Globus pallidus (tissue), 1 donor: ENCODE measurements at regions not wholly inside any gene's neighbourhood (a gene's known extent, or its start where the extent isn't known, plus 50 kb on each side); places are given as distances from the start of the nearest gene placed in this dataset.
"Not testable (repeated sequence)": the region's sequence is repeated elsewhere in the genome, so short reads cannot be mapped to it uniquely, and the experiment has no call there.

Experiments used
- DNase-seq: peaks from one replicate; pipeline ENCODE4 v3.0.0-alpha.2; 2015; ENCODE audit warnings: low spot score

- DNase-seq, result peak; percentile 4
Observed at GRCh38 chr4:9604031-9604892, 160.0 kb downstream of the DEFB131A start.

GRCh38 chr4:9604893-9605190, 160.6 kb downstream of the DEFB131A start:
- not testable (repeated sequence) for DNase-seq

- DNase-seq, result no peak
Observed at GRCh38 chr4:9608300-9608699, 164.1 kb downstream of the DEFB131A start.

- not testable (repeated sequence) for DNase-seq
Observed at GRCh38 chr4:9610321-9610720, 166.1 kb downstream of the DEFB131A start.

GRCh38 chr4:9611101-9611500, 166.9 kb downstream of the DEFB131A start:
- no peak for DNase-seq

- not testable (repeated sequence) for DNase-seq
Observed at GRCh38 chr4:9636411-9636810, 145.0 kb upstream of the DRD5 start.

- not testable (repeated sequence) for DNase-seq
Observed at GRCh38 chr4:9659678-9660077, 121.8 kb upstream of the DRD5 start.

- DNase-seq, result not testable (repeated sequence)
Observed at GRCh38 chr4:9660955-9661354, 120.5 kb upstream of the DRD5 start.

- not testable (repeated sequence) for DNase-seq
Observed at GRCh38 chr4:9670725-9671124, 110.7 kb upstream of the DRD5 start.

- not testable (repeated sequence) for DNase-seq
Observed at GRCh38 chr4:9677357-9677756, 104.1 kb upstream of the DRD5 start.

GRCh38 chr4:9679704-9680478, 101.5 kb upstream of the DRD5 start:
- no peak for DNase-seq

GRCh38 chr4:9683174-9683573, 98.3 kb upstream of the DRD5 start:
- DNase-seq, result not testable (repeated sequence)

- not testable (repeated sequence) for DNase-seq
Observed at GRCh38 chr4:9685016-9685415, 96.4 kb upstream of the DRD5 start.

GRCh38 chr4:9685692-9686091, 95.7 kb upstream of the DRD5 start:
- DNase-seq, result no peak

GRCh38 chr4:9690636-9691237, 90.7 kb upstream of the DRD5 start:
- not testable (repeated sequence) for DNase-seq

- peak; percentile 96 for DNase-seq
Observed at GRCh38 chr4:9691238-9692065, 90.0 kb upstream of the DRD5 start.

GRCh38 chr4:9692791-9693491, 88.5 kb upstream of the DRD5 start:
- not testable (repeated sequence) for DNase-seq

GRCh38 chr4:9694403-9694802, 87.0 kb upstream of the DRD5 start:
- not testable (repeated sequence) for DNase-seq

GRCh38 chr4:9695994-9696393, 85.4 kb upstream of the DRD5 start:
- peak; percentile 20 for DNase-seq

GRCh38 chr4:9696561-9696960, 84.9 kb upstream of the DRD5 start:
- DNase-seq, result not testable (repeated sequence)

- not testable (repeated sequence) for DNase-seq
Observed at GRCh38 chr4:9702019-9702418, 79.4 kb upstream of the DRD5 start.
